ENCODE measurements at regions not wholly inside any gene's neighbourhood (a gene's known extent, or its start where the extent isn't known, plus 50 kb on each side); places are given as distances from the start of the nearest gene placed in this dataset.

- TF ChIP-seq, protein P1, sequence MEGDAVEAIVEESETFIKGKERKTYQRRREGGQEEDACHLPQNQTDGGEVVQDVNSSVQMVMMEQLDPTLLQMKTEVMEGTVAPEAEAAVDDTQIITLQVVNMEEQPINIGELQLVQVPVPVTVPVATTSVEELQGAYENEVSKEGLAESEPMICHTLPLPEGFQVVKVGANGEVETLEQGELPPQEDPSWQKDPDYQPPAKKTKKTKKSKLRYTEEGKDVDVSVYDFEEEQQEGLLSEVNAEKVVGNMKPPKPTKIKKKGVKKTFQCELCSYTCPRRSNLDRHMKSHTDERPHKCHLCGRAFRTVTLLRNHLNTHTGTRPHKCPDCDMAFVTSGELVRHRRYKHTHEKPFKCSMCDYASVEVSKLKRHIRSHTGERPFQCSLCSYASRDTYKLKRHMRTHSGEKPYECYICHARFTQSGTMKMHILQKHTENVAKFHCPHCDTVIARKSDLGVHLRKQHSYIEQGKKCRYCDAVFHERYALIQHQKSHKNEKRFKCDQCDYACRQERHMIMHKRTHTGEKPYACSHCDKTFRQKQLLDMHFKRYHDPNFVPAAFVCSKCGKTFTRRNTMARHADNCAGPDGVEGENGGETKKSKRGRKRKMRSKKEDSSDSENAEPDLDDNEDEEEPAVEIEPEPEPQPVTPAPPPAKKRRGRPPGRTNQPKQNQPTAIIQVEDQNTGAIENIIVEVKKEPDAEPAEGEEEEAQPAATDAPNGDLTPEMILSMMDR (conservative IDR thresholded peaks at IDR 0.05; ENCODE audit: low read length), result no peak
- no peak for TF ChIP-seq EZH2phosphoT487 (IDR thresholded peaks at IDR 0.05; ENCODE audit: borderline replicate concordance)
Measured at GRCh38 chr14:30295980-30296379, 263.0 kb upstream of the G2E3 start.

Measured in Loucy (cell line).